ENCODE measurements at regions not wholly inside any gene's neighbourhood (a gene's known extent, or its start where the extent isn't known, plus 50 kb on each side); places are given as distances from the start of the nearest gene placed in this dataset.
A peak's percentile ranks its signal among the peaks of the same experiment; 100 is the strongest.

- no peak for DNase-seq (ENCODE audit: low spot score)
Measured at GRCh38 chr2:104616856-104617255, 237.1 kb upstream of the POU3F3 start.

DNA sequence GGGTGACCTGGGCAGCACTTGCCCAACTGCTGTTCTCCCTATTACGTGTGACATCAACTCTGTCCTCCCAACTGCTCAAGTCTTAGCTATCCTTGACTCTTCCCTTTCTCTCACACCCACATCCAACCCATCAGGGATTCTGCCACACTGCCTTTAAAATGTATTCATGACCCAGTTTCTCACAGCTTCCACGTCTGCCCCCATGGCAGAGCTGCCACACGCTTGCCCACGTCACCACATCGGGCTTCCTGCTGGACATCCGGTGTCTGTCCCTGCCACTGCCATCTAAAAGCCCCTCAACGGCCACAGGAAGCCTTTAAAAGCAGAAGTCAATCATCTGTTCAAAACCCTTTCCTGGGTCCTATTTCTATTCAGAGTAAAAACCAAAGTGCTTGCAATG, 233.1 kb upstream of the POU3F3 start:
- DNase-seq (ENCODE audit: low spot score): no peak

DNA sequence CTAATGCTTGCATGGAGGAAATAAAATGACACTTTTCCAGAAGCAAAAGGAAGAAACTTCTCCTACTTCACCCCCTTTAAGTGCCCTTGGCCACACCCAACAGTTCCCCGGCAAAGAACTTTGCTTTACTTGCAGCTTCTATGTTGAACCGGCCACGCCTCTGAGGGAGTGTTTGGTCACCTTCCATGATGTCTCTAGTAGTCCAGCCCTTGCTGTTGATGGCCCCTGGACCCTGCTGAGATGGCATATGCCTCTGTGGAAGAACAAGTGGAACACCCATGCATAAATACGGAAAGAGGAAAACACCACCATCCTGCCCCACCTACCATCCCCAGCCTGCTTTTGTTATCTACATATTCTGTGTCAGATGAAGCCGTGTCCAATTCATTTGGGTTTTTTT, 218.3 kb upstream of the POU3F3 start:
- DNase-seq (ENCODE audit: low spot score): no peak

GRCh38 chr2:104638190-104638858, 215.6 kb upstream of the POU3F3 start:
- no peak for DNase-seq (ENCODE audit: low spot score)

GRCh38 chr2:104638859-104639202, 215.1 kb upstream of the POU3F3 start:
- DNase-seq (ENCODE audit: low spot score): no peak

GRCh38 chr2:104641786-104642185, 212.1 kb upstream of the POU3F3 start:
- no peak for DNase-seq (ENCODE audit: low spot score)

DNA sequence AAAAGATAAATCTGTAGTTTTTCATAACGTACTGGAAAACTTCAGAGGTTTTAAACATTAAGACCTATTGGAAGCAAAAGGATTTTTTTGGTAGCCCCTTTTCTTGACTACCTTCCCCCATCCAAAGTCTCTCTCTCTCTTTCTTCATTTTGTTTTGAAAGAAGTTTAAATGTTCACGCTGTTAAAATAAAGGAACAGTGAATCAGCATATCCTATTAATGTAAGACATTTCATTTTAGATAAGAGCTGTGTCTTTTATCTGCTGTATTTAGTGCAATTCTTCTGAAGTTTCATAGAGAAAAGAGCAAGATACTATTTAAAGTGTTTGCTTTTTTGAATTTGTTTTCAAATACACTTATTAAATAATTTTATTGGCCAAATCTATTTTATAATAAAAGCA, 205.5 kb upstream of the POU3F3 start:
- no peak for DNase-seq (ENCODE audit: low spot score)

- no peak for DNase-seq (ENCODE audit: low spot score)
Measured at GRCh38 chr2:104649866-104650265, 204.0 kb upstream of the POU3F3 start.

DNA sequence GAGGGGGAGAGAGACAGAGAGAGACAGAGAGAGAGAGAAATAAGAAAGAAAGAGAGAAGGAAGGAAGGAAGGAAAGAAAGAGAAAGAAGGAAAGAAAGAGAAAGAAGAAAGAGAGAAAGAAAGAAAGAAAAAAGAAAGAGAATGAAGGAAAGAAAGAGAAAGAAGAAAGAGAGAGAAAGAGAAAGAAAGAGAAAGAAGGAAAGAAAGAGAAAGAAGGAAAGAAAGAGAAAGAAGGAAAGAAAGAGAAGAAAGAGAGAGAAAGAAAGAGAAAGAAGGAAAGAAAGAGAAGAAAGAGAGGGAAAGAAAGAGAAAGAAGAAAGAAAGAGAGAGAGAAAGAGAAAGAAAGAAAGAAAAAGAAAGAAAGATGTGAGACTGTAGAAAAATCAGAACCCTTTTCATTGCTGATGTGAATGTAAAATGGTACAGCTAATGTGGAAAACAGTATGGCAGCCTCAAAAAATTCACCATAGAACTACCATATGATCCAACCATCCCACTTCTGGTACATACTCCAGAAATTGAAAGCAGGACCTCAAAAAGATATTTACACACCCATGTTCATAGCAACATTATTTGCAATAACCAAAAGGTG, 203.4 kb upstream of the POU3F3 start:
- no peak for DNase-seq (ENCODE audit: low spot score)

DNA sequence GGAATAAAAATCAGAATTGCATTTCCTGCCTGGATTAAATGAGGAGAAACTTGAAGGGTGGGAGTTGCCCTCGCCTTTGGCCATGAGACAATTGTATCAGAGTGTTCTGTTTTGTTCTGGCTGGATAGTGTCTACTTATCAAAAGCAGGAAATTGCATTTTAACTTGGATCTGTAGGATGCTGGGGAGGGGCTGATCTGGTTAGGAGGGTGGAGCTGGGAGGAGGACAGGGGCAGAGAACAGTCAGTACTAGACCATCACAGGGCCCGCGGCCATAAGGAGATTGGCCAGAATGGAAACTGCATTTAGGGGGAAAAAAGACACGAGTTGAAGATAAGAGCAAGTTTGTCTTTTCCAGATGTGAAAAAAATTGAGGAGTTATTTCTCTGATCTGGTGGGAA, 199.1 kb upstream of the POU3F3 start:
- DNase-seq (ENCODE audit: low spot score): no peak

DNA sequence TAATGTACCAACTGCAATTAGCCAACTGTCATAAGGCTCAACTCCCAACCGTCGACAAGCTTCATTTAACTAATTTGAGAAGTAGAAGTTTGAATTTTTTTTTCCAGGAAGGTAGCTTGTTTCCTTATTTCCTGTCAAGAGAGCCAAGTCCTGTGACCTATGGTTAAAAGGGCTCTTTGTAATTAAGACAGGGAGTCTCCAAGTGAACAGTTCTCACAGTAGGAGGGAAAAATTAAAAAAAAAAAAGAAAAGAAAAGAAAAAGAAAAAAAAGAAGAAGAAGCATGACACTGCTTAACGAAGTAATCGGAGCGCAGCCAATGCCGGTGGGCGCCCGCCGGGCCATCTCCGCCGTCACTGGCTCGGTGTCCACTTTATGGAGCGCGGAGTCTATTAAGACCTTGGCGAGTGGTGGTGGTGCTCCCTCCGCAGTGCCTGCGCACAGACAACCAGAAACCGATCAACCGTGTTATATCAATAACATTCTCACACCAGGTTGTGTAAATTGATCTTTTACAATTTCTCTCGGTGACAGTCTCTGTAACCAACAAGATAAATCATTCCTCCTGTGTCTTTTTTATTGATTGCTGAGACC, 197.2 kb upstream of the POU3F3 start:
- no peak for DNase-seq (ENCODE audit: low spot score)

DNA sequence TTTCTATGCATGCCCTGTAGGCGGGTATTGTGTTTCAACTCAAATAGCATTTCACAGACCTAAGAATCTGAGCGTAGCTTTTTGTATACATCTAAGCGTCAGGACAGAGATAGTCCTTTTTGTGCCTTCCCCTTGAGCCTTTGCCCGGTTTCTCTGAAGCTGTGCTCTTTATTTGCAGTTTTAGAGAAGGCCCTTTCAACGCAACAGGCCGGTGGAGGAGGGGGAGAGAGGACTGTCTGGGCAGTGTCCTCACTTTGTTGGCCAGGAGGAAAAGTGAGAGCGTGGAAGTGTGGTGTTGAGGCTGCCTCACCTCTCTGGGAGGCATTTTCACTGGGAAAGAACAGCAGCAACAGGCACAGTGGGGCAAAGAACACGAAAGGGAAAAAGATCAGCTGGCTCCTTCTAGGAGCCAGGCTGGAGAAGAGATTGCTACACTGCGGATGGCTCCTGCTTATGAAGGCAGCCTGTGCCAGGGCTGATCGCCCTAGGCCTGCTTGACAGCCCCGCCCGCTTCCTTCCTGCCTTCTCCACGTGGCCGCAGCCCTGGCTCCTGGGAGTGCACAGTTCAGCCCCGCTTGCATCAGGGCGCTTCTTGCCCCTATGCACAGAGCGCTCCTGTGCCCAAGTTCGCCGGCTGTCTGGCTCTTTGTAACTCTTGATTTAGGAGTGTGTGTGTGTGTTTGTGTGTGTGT, 195.6 kb upstream of the POU3F3 start:
- peak; percentile 24 for DNase-seq (ENCODE audit: low spot score)

DNA sequence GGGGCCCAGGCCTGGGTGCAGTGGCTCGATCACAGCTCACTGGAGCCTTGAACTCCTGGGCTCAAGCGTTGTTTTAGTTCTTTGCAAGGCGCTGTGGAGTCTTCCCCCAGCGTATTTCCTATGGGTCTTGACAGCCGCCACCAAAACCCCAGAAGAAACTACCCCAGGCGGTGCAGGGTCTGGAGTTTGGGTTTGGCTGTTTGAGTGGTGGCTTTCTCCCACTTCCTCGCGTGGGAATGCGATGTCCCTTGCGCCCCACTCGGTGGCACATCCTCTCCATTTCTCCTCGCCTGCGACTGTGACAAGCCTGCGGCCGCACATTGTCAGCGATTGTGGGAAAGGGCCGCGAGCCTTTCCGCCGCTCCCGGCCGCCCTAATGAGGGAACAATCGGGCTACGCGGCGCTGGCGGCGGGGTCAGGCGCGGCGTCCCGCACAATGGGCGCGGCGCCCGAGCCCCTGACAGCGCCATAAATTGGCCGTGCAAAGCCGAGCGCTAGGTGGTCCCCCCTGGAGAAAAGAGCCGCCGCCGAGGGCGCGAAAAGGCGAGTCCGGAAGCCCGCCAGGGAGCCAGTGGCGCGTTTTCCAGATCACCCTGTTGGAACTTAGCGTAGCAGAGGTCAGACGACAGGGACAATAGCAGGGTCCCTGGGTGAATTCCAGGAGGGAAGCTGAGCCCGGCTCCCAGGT, 194.9 kb upstream of the POU3F3 start:
- DNase-seq (ENCODE audit: low spot score): no peak

DNA sequence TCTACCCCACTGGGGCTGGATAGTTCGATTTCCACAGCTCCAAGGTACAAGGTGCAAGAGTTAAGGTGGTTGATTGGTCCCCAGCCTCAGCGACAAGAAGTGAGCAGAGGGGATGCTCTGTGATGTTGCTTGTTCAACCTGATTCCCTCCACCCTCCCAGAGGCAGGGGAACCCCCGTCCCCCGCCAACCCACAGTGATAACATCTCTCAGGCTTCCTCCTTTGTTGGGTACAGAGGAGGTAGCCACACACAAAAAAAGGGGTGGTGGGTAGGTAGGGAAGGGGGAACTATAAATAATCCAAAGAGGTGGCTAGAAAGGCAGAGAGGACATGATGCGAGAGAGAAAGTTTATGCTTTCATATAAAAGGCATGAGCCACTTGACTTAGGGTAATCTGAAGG, 192.9 kb upstream of the POU3F3 start:
- DNase-seq (ENCODE audit: low spot score): no peak

GRCh38 chr2:104664672-104665071, 189.2 kb upstream of the POU3F3 start:
- no peak for DNase-seq (ENCODE audit: low spot score)

DNA sequence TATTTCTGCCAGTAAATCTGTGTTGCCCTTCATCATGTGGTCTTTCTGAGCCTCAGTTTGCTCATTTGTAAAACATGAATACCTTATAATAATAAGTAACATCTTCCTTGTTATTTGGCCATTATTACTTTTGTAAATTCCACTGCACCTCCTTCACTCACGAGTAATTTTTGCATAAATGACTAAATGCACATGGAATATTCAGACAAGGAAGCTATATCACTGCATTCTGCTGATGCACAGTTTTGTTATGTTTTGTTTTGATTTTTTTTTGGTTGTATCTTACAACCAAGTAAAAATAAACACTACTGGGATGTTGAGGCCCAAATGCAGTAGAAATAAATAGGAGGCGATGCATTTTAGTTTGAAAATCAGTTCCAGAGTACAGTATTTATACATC, 185.3 kb upstream of the POU3F3 start:
- DNase-seq (ENCODE audit: low spot score): no peak

DNA sequence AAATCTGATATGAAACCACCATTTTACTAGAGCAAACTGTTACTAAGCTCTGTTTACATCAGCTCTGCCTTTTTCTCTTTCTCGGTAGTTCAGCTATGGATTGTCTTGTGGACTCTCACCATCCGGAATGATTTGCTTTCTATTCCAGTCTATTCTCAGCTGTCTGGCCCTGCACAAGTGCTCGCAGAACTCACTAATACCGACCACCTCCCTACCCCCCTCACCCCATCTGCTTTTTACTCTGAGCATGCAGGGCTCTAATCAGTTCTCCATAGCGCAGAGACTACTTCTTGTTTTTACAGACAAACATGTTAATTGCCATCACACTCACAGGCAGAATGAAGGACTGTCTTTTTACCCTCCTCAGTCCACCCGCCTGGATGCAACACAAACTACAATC, 180.7 kb upstream of the POU3F3 start:
- DNase-seq (ENCODE audit: low spot score): no peak

DNA sequence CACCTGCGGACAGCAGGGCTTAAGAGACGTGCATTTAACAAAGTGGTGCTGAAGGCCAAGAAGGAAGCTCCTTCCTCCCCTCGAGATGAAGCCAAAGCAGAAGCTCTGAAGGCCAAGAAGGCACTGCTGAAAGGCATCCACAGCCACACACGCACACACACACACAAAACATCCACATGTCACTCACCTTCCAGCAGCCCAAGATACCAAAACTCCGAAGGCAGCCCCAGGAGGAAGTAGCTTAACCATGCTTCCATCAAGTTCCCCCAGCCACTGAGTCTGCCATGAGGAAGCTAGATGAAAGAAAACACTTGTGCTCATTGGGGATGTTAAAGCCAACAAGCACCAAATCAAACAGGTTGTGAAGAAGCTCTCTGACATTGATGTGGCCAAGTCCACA, 175.7 kb upstream of the POU3F3 start:
- DNase-seq (ENCODE audit: low spot score): no peak

GRCh38 chr2:104685591-104685990, 168.3 kb upstream of the POU3F3 start:
- DNase-seq (ENCODE audit: low spot score): no peak

- no peak for DNase-seq (ENCODE audit: low spot score)
Measured at GRCh38 chr2:104687147-104687546, 166.8 kb upstream of the POU3F3 start.

DNA sequence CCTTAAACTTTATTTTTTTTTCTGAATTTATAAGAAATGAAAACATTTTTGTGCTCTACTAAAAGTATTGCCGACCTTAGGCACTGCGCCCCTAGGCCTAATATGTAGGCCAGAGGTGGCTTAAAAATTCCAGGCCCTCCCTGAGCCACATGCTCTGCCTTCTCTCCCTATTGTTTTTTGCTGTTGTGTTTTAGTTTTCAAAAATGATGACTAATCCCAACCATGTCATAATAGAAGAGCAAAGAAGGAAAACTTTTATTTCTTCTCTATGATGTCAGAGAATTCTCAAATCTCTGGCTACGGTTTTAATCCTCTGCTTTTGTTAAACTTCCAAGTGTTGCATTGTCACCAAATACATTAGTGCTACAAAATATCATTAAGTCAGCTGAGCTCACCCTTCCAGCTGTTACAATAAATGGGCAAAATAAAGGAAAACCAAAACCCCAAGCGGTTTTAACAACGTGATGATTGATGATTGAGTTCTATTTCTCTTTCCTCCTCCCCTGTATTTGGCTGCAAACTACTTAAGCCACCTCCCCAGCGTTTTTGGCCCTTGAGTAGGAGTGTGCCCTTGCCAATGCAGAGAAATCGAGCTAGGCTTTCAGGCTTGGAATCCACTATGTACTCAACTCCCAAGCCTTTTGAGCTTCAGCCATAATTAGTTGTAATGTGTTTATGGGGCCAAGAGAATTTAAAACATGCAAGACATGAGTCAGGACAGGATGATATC, 163.5 kb upstream of the POU3F3 start:
- DNase-seq (ENCODE audit: low spot score): peak; percentile 18

GRCh38 chr2:104698276-104698675, 155.6 kb upstream of the POU3F3 start:
- no peak for DNase-seq (ENCODE audit: low spot score)
